OCI-LY1 (cell line): ENCODE measurements at regions not wholly inside any gene's neighbourhood (a gene's known extent, or its start where the extent isn't known, plus 50 kb on each side); places are given as distances from the start of the nearest gene placed in this dataset.

Experiments used
- H2AFZ ChIP-seq: fragments of 200-600 bp; sonication (generic), shearing (Covaris generic); 2 replicates; pipeline ENCODE4 v1.6.0; 2014; ENCODE audit warnings: antibody characterized with exemption, mild to moderate bottlenecking, low read length
- H3F3A ChIP-seq: fragments of 200-600 bp; sonication (generic), shearing (Covaris generic); 2 replicates; pipeline ENCODE4 v1.6.0; 2014; ENCODE audit warnings: mild to moderate bottlenecking, antibody characterized with exemption, low read length, moderate library complexity; ENCODE audit not compliant: insufficient read depth
- H3K27ac ChIP-seq: fragments of 200-600 bp; sonication (generic); 2 replicates; pipeline ENCODE4 v1.5.1; 2014; ENCODE audit warnings: low read length, mixed run types, mild to moderate bottlenecking, low read depth; ENCODE audit not compliant: poor library complexity, severe bottlenecking
- H3K27me3 ChIP-seq: fragments of 200-600 bp; sonication (generic); 2 replicates; pipeline ENCODE4 v1.6.0; 2014; ENCODE audit warnings: antibody characterized with exemption, mild to moderate bottlenecking, low read length, moderate library complexity; ENCODE audit not compliant: insufficient read depth
- H3K36me3 ChIP-seq: fragments of 200-600 bp; sonication (generic); 2 replicates; pipeline ENCODE4 v1.6.1; 2014; ENCODE audit warnings: mild to moderate bottlenecking, antibody characterized with exemption, low read length, moderate library complexity, mixed read lengths; ENCODE audit not compliant: insufficient read depth
- H3K4me1 ChIP-seq: fragments of 200-600 bp; sonication (generic); 2 replicates; pipeline ENCODE4 v1.5.1; 2014; ENCODE audit warnings: mild to moderate bottlenecking, low read length, moderate library complexity; ENCODE audit not compliant: insufficient read depth, severe bottlenecking
- H3K4me2 ChIP-seq: fragments of 200-600 bp; sonication (generic), shearing (Covaris generic); 2 replicates; pipeline ENCODE4 v1.6.1; 2014; ENCODE audit warnings: low read length
- H3K4me3 ChIP-seq: fragments of 200-600 bp; sonication (generic); 2 replicates; pipeline ENCODE4 v1.5.1; 2014; ENCODE audit warnings: low read length, low read depth, mild to moderate bottlenecking, mixed read lengths; ENCODE audit not compliant: poor library complexity, severe bottlenecking
- H3K79me2 ChIP-seq: fragments of 200-600 bp; shearing (Covaris generic); 2 replicates; pipeline ENCODE4 v1.6.1; 2016; ENCODE audit warnings: mixed run types, low read length, mixed read lengths; ENCODE audit not compliant: insufficient read depth
- H3K9ac ChIP-seq: fragments of 200-600 bp; sonication (generic), shearing (Covaris generic); 2 replicates; pipeline ENCODE4 v1.6.1; 2014; ENCODE audit warnings: mild to moderate bottlenecking, low read length, mixed read lengths
- H3K9me2 ChIP-seq: fragments of 200-600 bp; sonication (generic), shearing (Covaris generic); 2 replicates; pipeline ENCODE4 v1.6.1; 2014; ENCODE audit warnings: low read depth, mild to moderate bottlenecking, low read length, mixed read lengths
- H3K9me3 ChIP-seq: fragments of 200-600 bp; shearing (Covaris generic); 2 replicates; pipeline ENCODE4 v1.6.1; 2014; ENCODE audit warnings: low read length, mixed read lengths
- H4K20me1 ChIP-seq: fragments of 200-600 bp; sonication (generic), shearing (Covaris generic); 2 replicates; pipeline ENCODE4 v1.6.0; 2016; ENCODE audit warnings: mild to moderate bottlenecking, low read length; ENCODE audit not compliant: insufficient read depth
- EZH2 ChIP-seq: fragments of 200-600 bp; sonication (generic), shearing (Covaris generic); IDR thresholded peaks from 2 replicates; pipeline ENCODE4 v1.8.0; 2017; ENCODE audit warnings: borderline replicate concordance, mixed run types, mild to moderate bottlenecking, antibody characterized with exemption, low read length, moderate library complexity, mixed read lengths
- TF ChIP-seq, protein P1 (sequence below): fragments of 200-600 bp; sonication (generic), shearing (Covaris generic); IDR thresholded peaks from 2 replicates; pipeline ENCODE4 v1.5.1; 2017; ENCODE audit warnings: mild to moderate bottlenecking, antibody characterized with exemption, low read length, moderate library complexity, mixed read lengths

DNA sequence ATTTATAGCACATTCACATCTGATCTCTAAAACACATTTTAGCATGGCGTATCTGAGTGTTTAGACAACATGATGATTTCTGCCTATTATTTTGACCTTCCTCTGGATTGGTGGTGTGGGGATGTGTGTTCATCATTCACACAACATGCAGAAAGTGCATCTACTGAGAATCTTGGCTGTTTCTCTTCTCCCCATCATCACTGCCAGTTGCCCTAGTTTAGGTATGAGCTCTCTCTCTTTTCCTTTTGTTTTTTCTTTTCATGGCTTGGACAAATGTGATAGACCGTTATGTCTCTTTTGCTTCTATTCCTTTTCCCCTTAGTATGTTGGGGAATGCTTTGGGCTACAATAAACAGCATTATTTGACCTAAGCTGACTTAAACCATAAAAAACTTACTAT, 239.2 kb upstream of the FZD8 start:
- Histone ChIP-seq H3K9me3 (no peaks in the 10 kb centered on the region), H3K27me3 (no peaks in the 10 kb centered on the region), H3K4me1 (no peaks in the 10 kb centered on the region), H3K4me3 (no peak overlapping the region), H3K9me2 (no peaks in the 10 kb centered on the region), H3K27ac (no peak overlapping the region), H3K36me3 (no peaks in the 10 kb centered on the region), H3K9ac (no peak overlapping the region), H3K4me2 (no peak overlapping the region), H3K79me2 (no peaks in the 10 kb centered on the region), H2AFZ (no peak overlapping the region), H4K20me1 (no peaks in the 10 kb centered on the region), H3F3A (no peaks in the 10 kb centered on the region)
- TF ChIP-seq EZH2 = no peak
- TF ChIP-seq, protein P1, sequence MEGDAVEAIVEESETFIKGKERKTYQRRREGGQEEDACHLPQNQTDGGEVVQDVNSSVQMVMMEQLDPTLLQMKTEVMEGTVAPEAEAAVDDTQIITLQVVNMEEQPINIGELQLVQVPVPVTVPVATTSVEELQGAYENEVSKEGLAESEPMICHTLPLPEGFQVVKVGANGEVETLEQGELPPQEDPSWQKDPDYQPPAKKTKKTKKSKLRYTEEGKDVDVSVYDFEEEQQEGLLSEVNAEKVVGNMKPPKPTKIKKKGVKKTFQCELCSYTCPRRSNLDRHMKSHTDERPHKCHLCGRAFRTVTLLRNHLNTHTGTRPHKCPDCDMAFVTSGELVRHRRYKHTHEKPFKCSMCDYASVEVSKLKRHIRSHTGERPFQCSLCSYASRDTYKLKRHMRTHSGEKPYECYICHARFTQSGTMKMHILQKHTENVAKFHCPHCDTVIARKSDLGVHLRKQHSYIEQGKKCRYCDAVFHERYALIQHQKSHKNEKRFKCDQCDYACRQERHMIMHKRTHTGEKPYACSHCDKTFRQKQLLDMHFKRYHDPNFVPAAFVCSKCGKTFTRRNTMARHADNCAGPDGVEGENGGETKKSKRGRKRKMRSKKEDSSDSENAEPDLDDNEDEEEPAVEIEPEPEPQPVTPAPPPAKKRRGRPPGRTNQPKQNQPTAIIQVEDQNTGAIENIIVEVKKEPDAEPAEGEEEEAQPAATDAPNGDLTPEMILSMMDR = no peak

DNA sequence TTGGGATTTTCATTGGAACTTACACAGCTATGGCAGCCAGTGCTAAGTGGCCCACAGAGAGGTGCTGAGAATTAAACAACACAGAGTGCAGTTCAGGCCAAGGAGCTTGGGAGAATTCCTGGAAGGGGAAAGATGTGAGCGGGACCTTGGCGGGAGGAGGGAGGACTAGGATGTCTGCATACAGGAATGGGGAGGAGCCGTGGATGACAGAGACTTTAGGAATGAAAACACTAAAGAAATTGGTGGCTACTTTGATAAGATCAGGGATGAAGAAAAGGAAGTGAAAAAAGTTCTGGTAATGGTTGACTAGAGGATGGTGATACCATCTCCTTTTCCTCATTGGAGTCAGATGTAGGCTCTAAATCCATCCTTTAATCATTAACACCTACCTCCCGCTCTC, 234.2 kb upstream of the FZD8 start:
- Histone ChIP-seq H3K36me3 (no peaks in the 10 kb centered on the region), H3F3A (no peaks in the 10 kb centered on the region), H3K9me3 (no peaks in the 10 kb centered on the region), H3K9ac (no peak overlapping the region), H2AFZ (no peak overlapping the region), H3K79me2 (no peaks in the 10 kb centered on the region), H3K9me2 (no peaks in the 10 kb centered on the region), H4K20me1 (no peaks in the 10 kb centered on the region), H3K27me3 (no peaks in the 10 kb centered on the region), H3K4me1 (no peaks in the 10 kb centered on the region), H3K4me3 (no peak overlapping the region), H3K27ac (no peak overlapping the region), H3K4me2 (no peak overlapping the region)
- TF ChIP-seq, protein P1 = no peak
- TF ChIP-seq EZH2 = no peak

DNA sequence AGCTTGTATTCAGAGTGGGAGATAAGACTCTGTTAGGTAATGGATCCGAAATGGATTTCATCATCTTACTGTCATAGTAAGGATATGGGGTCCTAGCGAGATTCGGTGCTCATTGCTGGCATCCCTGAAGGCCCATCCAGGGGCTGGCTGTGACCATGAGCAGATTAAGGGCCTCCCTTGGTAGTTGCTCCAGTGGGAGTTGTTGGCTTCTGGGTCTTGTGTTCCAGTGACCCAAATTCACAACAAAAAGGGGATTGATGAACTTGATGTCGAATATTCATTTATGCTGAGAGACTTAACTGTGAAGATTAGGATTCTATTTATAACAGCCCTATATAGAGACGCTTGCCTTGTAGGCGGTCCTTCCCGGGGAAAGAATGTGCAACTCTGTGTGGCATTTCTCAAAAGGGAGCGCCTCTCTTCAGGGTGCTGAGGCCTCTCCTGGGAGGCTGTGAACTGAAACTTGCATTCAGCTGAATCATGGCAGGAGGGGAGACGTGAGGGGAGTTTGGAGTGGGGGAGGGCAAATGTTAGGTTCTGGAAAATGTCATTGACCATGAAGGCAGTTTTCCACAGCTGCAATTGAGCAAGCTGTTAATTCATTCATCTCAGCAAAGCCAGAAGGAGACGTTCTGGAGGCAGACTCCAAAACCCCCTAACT, 233.1 kb upstream of the FZD8 start:
- Histone ChIP-seq H3K4me2 (no peak overlapping the region), H3K4me3 (no peak overlapping the region), H3K9me3 (no peaks in the 10 kb centered on the region), H2AFZ (no peak overlapping the region), H3K36me3 (no peaks in the 10 kb centered on the region), H3K27me3 (no peaks in the 10 kb centered on the region), H3K9ac (no peak overlapping the region), H4K20me1 (no peaks in the 10 kb centered on the region), H3K9me2 (no peaks in the 10 kb centered on the region), H3K79me2 (no peaks in the 10 kb centered on the region), H3F3A (no peaks in the 10 kb centered on the region), H3K4me1 (no peaks in the 10 kb centered on the region), H3K27ac (no peak overlapping the region)
- TF ChIP-seq EZH2 = no peak
- TF ChIP-seq, protein P1 = no peak
